SU-DHL-6 (cell line): ENCODE measurements at regions not wholly inside any gene's neighbourhood (a gene's known extent, or its start where the extent isn't known, plus 50 kb on each side); places are given as distances from the start of the nearest gene placed in this dataset.

ENCODE experiments used
- H2AFZ ChIP-seq: fragments of 200-600 bp; sonication (generic); 2 replicates; pipeline ENCODE4 v1.6.1; 2014; ENCODE audit warnings: low read depth, mild to moderate bottlenecking, moderate library complexity, mixed read lengths, antibody characterized with exemption, low read length; ENCODE audit not compliant: severe bottlenecking
- H3F3A ChIP-seq: fragments of 200-600 bp; shearing (Covaris generic); 2 replicates; pipeline ENCODE4 v1.6.0; 2016; ENCODE audit warnings: antibody characterized with exemption, mild to moderate bottlenecking; ENCODE audit not compliant: insufficient read depth
- H3K27ac ChIP-seq: fragments of 200-600 bp; sonication (generic); 2 replicates; pipeline ENCODE4 v1.5.1; 2016; ENCODE audit warnings: low read depth, mild to moderate bottlenecking, low read length, moderate library complexity, mixed read lengths
- H3K27me3 ChIP-seq: fragments of 200-600 bp; sonication (generic), shearing (Covaris generic); 2 replicates; pipeline ENCODE4 v1.6.0; 2014; ENCODE audit warnings: mild to moderate bottlenecking, low read length
- H3K36me3 ChIP-seq: fragments of 200-600 bp; sonication (generic); 2 replicates; pipeline ENCODE4 v1.6.1; 2014; ENCODE audit warnings: mild to moderate bottlenecking, low read length, mixed read lengths
- H3K4me2 ChIP-seq: fragments of 300-600, 200-600 bp; shearing (Covaris generic), sonication (generic); 2 replicates; pipeline ENCODE4 v1.6.0; 2014; ENCODE audit warnings: low read length, low read depth, mild to moderate bottlenecking; ENCODE audit not compliant: poor library complexity, severe bottlenecking
- H3K4me3 ChIP-seq: fragments of 200-600 bp; sonication (generic); 2 replicates; pipeline ENCODE4 v1.5.1; 2014; ENCODE audit warnings: antibody characterized with exemption, low read length, mild to moderate bottlenecking, mixed read lengths; ENCODE audit not compliant: insufficient read depth, poor library complexity, severe bottlenecking
- H3K79me2 ChIP-seq: fragments of 200-600 bp; sonication (generic); 2 replicates; pipeline ENCODE4 v1.6.1; 2014; ENCODE audit warnings: mild to moderate bottlenecking, low read length, moderate library complexity; ENCODE audit not compliant: insufficient read depth
- H3K9ac ChIP-seq: fragments of 200-600 bp; sonication (generic); 2 replicates; pipeline ENCODE4 v1.7.0; 2014; ENCODE audit warnings: mild to moderate bottlenecking, low read length
- H3K9me2 ChIP-seq: fragments of 200-600 bp; sonication (generic); replicated peaks from 2 replicates; pipeline ENCODE4 v1.6.1; 2014; ENCODE audit warnings: low read length; ENCODE audit not compliant: insufficient read depth
- H3K9me3 ChIP-seq: fragments of 200-600 bp; sonication (generic); 2 replicates; pipeline ENCODE4 v1.6.1; 2014; ENCODE audit warnings: low read length, mixed read lengths; ENCODE audit not compliant: insufficient read depth
- H4K20me1 ChIP-seq: fragments of 200-600 bp; sonication (generic); 2 replicates; pipeline ENCODE4 v1.6.1; 2014; ENCODE audit warnings: low read depth, mild to moderate bottlenecking, antibody characterized with exemption, low read length, moderate library complexity, mixed read lengths
- EZH2phosphoT487 ChIP-seq: fragments of 200-600 bp; sonication (generic), shearing (Covaris generic); conservative IDR thresholded peaks from 2 replicates; pipeline ENCODE4 v1.6.1; 2018; ENCODE audit warnings: mild to moderate bottlenecking, antibody characterized with exemption, low read length, moderate library complexity, mixed read lengths
- TF ChIP-seq, protein P1 (sequence below): fragments of 200-600 bp; sonication (generic); IDR thresholded peaks from one replicate; pipeline ENCODE4 v1.5.1; 2017; ENCODE audit warnings: antibody characterized with exemption, mild to moderate bottlenecking, low read length, moderate library complexity; ENCODE audit not compliant: insufficient read depth, poor library complexity, severe bottlenecking

DNA sequence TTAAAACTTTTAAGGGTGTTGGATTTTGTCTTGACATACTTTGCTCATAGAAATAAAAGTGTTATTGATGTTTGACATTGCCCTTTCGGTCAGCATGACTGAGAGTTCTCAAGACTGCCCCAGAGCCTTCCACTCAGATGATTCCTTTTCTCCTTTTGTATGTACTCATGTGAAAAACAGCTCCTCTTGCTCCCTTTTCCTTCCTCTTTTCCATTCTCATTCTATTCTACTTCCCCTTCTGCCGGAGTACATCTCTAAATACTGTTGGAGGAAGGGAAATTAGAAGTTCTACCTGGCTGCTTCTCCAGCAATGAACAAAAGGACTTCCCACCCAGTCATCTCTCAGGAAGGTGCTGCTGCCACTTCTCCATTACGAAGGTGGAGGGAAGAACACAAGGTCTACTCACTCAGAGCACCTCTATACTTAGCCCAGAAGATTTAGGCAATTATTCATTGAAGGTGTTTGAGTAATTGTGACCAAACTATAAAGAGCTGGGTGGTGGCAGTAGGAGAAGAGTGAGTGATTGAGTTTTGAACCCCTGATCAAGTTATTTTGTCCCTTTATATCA lies 163.8 kb upstream of the MBNL1 start:
- Histone ChIP-seq H3F3A (no peaks in the 10 kb centered on the region), H2AFZ (no peak overlapping the region), H3K79me2 (no peaks in the 10 kb centered on the region), H3K27me3 (no peaks in the 10 kb centered on the region), H3K9ac (no peak overlapping the region), H3K4me2 (no peak overlapping the region), H3K9me2 (no peaks in the 10 kb centered on the region), H3K27ac (no peak overlapping the region), H3K9me3 (no peaks in the 10 kb centered on the region), H3K4me3 (no peak overlapping the region), H3K36me3 (no peaks in the 10 kb centered on the region), H4K20me1 (no peaks in the 10 kb centered on the region)
- TF ChIP-seq, protein P1, sequence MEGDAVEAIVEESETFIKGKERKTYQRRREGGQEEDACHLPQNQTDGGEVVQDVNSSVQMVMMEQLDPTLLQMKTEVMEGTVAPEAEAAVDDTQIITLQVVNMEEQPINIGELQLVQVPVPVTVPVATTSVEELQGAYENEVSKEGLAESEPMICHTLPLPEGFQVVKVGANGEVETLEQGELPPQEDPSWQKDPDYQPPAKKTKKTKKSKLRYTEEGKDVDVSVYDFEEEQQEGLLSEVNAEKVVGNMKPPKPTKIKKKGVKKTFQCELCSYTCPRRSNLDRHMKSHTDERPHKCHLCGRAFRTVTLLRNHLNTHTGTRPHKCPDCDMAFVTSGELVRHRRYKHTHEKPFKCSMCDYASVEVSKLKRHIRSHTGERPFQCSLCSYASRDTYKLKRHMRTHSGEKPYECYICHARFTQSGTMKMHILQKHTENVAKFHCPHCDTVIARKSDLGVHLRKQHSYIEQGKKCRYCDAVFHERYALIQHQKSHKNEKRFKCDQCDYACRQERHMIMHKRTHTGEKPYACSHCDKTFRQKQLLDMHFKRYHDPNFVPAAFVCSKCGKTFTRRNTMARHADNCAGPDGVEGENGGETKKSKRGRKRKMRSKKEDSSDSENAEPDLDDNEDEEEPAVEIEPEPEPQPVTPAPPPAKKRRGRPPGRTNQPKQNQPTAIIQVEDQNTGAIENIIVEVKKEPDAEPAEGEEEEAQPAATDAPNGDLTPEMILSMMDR, result no peak
- no peak for TF ChIP-seq EZH2phosphoT487

DNA sequence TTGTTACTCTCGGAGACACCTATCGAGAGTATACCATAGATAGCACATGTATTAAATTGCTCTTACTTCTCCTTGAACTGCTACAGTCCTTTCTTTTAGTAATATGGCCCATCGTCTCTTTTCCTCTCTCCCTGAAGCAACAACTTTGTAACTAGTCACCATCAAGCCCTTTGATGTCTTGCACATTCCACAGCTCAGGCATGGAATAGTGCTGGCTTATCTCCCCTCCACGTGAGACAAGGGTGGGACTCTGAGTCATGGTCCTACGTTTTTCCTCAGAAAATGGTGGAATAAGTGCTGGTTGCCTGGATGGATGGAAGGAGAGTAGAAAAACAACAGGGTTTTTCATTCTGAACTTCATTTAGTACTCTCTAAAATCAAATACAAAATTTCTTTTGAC lies 163.3 kb upstream of the MBNL1 start:
- H3F3A ChIP-seq, result no peaks in the 10 kb centered on the region
- no peaks in the 10 kb centered on the region for H3K27me3 ChIP-seq
- no peak overlapping the region for H3K9ac ChIP-seq
- TF ChIP-seq EZH2phosphoT487, result no peak
- TF ChIP-seq, protein P1, result no peak
- H3K9me3 ChIP-seq, result no peaks in the 10 kb centered on the region
- H3K9me2 ChIP-seq, result no peaks in the 10 kb centered on the region
- no peak overlapping the region for H3K4me3 ChIP-seq
- no peaks in the 10 kb centered on the region for H3K79me2 ChIP-seq
- H2AFZ ChIP-seq, result no peak overlapping the region
- H3K4me2 ChIP-seq, result no peak overlapping the region
- H3K36me3 ChIP-seq, result no peaks in the 10 kb centered on the region
- H4K20me1 ChIP-seq, result no peaks in the 10 kb centered on the region
- H3K27ac ChIP-seq, result no peak overlapping the region

DNA sequence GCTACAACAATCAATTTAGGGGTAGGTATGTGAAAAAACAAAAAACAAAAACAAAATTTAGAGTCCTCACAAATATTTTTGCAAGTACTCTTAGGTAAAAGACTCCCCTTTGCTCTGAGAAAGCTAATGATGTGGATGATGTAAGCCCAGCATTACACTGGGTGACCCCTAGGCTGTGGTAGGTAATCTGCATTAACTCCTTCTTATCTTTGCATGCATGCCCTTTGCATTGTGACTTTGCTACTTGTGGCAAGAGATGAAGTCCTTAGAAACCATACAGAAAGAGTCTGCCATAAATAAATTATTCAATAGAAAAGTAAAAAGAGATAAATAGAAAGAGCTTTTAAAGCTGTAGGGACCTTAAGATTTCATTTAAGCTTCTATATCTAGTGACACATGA lies 159.7 kb upstream of the MBNL1 start:
- H2AFZ ChIP-seq, result no peak overlapping the region
- H3K4me3 ChIP-seq, result no peak overlapping the region
- no peaks in the 10 kb centered on the region for H3K27me3 ChIP-seq
- no peaks in the 10 kb centered on the region for H3F3A ChIP-seq
- H4K20me1 ChIP-seq, result no peaks in the 10 kb centered on the region
- TF ChIP-seq, protein P1, result no peak
- TF ChIP-seq EZH2phosphoT487, result no peak
- no peaks in the 10 kb centered on the region for H3K9me2 ChIP-seq
- H3K79me2 ChIP-seq, result no peaks in the 10 kb centered on the region
- no peak overlapping the region for H3K27ac ChIP-seq
- no peak overlapping the region for H3K9ac ChIP-seq
- no peak overlapping the region for H3K4me2 ChIP-seq
- no peaks in the 10 kb centered on the region for H3K36me3 ChIP-seq
- H3K9me3 ChIP-seq, result no peaks in the 10 kb centered on the region

DNA sequence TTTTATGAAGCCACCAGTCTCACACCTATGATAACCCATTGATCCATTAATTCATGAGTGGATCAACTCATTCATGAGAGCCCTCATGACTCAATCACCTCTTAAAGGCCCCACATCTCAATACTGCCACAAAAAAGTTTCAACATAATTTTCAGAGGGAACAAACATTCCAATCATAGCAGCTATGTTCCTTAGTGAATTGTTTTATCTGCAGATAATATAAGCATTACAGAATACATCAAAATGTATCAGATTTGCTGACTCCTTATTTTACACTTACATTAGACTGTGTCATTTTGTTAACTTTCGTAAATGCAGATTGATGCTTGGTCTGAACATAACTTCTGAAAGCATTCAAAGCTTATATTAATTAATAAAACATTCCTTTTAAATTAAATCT lies 155.3 kb upstream of the MBNL1 start:
- no peak overlapping the region for H3K27ac ChIP-seq
- H3K27me3 ChIP-seq, result no peaks in the 10 kb centered on the region
- no peaks in the 10 kb centered on the region for H3F3A ChIP-seq
- no peaks in the 10 kb centered on the region for H4K20me1 ChIP-seq
- H3K9me2 ChIP-seq, result 0 out of 2 replicates have a peak, but pooled peaks cover 3% of the 10 kb centered on the region
- H3K4me3 ChIP-seq, result no peak overlapping the region
- H3K9me3 ChIP-seq, result no peaks in the 10 kb centered on the region
- H3K79me2 ChIP-seq, result no peaks in the 10 kb centered on the region
- no peak overlapping the region for H2AFZ ChIP-seq
- H3K4me2 ChIP-seq, result no peak overlapping the region
- no peak overlapping the region for H3K9ac ChIP-seq
- H3K36me3 ChIP-seq, result no peaks in the 10 kb centered on the region
- no peak for TF ChIP-seq EZH2phosphoT487
- TF ChIP-seq, protein P1, result no peak
